Right renal cortex interstitium (tissue), 3 donors: ENCODE measurements at regions not wholly inside any gene's neighbourhood (a gene's known extent, or its start where the extent isn't known, plus 50 kb on each side); places are given as distances from the start of the nearest gene placed in this dataset.

ENCODE experiments used
- DNase-seq, 3 donors: peaks; one replicate each; pipeline ENCODE4 v3.0.0-alpha.2; 2013; ENCODE audit warnings: low read depth in 3 of 3, low spot score in 2 of 3

GRCh38 chr2:149735237-149735958 lies 147.8 kb upstream of the MMADHC start:
- no peak for DNase-seq

- DNase-seq: peak in 1 of 3 donors; percentile 46
Measured at GRCh38 chr2:149733936-149734685, 146.5 kb upstream of the MMADHC start.

DNA sequence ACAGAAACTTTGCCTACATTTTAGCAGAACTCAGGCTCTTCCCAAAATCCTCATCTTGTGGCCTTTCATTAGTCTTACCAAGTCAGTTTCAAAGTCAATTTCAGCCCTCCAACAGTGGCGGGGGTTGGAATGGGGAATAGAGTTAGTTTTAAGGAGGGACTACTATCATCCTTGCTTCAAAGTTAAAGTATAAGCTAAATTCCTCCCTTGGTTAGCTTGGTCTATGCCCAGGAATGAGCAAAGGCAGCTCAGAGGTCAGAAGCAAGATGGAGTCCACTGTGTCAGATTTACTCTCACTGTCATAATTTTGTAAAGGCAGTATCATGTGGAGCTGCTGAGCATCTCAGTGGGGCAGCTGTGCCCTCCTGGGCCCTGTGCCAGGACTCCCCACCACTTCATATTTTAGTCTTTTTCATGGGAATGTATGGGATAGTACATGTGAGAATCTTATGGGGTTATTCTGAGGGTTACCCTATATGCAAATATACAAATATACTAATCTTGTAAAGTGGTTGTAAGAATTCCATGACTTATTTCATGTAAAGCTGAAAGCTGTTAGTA lies 145.2 kb upstream of the MMADHC start:
- DNase-seq: no peak

GRCh38 chr2:149732001-149732685 lies 144.6 kb upstream of the MMADHC start:
- DNase-seq: no peak

DNA sequence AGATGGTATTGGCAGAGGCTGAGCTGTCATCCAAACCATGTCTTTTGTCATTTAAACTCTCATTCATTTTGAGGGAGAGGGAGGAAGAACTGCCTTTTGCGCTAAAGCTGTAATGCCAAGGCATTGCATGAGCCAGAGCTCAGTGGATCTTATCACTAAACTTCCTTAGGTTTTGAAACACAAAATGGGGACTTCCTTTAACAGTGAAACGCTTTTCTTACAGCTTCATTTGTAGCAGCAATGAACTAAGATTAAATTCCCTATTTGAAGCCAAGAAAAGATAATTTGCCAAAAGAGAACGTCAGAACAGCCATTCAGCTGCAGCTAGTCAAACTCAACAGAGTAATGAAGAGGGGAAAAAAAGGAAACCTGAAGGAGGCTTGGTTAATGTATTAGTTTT lies 143.5 kb upstream of the MMADHC start:
- DNase-seq: no peak

GRCh38 chr2:149729586-149729985 lies 142.0 kb upstream of the MMADHC start:
- no peak for DNase-seq

DNA sequence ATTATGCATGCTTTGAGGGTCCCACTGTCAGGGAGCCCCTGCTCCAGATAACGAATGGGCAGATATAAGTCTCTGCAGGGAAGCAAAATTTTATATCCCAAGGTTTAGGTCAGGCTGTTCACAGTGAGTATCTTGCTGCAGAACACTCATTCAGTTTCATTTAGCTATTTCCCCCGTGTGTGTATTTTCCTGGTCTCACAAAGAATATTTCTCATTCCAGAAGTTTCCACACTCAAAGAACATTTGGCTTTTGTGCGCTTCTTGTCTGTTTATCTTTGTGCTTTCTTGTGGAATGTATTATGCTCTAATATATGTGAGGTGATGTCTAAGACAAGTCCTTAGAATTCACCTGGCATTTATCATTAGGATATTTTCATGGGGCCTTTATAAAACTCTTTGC lies 140.4 kb upstream of the MMADHC start:
- no peak for DNase-seq

- no peak for DNase-seq
Measured at GRCh38 chr2:149725234-149725633, 137.7 kb upstream of the MMADHC start.

- no peak for DNase-seq
Measured at GRCh38 chr2:149724091-149724490, 136.5 kb upstream of the MMADHC start.

DNA sequence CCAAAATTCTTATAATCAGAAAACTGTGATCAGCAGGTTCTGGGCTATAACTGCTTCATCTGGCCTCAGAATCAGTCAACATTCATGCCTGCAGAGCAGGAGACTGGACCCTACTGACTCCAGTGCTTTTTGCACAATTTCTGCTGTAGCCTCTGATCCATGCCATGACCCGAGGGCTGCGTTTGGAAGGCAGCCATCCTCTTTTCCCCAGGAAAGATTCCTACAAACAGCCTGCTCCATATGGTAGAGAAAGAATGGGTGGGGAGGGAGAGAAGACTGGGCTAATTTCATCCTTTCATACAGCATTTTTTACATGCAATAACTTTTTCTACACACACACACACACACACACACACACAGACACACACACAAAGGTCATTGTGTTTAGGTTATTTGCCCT lies 133.0 kb upstream of the MMADHC start:
- DNase-seq: no peak

DNA sequence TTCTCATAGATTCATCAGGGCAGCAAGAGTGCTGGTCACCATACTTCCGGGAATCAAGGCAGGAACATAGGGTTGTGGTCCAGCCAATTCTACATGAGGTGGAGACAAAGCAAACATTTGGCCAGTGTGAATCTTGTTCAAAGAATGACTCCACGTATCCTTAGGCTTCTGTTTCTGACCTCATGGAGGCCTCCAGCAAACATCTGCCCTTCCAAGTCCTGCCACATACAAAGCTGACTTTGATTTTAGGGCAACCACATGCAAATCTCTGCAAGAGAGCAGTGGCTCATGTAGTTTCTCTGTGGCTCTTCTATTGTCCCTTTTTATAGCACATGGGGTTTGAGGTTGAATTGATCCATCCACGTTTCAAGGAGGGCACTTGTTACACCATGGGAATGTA lies 132.1 kb upstream of the MMADHC start:
- DNase-seq: no peak

DNA sequence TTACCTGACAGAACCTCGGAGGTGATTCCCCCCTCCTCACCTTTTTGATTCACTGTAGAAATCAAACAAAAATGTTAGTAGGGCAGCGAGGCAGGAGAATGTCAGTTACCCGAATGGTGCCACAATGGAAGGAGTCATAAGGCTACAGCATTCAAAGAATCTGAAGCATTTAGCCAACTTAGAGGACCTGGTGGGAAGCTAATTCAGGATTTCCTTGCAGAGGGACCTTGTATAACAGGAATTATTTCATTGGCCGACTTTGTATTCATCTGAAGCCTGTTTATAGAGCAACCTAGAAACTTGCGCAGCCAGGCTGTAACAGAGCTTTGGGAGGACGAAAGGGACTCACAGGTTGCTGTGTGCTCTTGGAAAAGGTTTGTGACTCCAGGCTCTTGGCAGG lies 129.1 kb upstream of the MMADHC start:
- DNase-seq: no peak

DNA sequence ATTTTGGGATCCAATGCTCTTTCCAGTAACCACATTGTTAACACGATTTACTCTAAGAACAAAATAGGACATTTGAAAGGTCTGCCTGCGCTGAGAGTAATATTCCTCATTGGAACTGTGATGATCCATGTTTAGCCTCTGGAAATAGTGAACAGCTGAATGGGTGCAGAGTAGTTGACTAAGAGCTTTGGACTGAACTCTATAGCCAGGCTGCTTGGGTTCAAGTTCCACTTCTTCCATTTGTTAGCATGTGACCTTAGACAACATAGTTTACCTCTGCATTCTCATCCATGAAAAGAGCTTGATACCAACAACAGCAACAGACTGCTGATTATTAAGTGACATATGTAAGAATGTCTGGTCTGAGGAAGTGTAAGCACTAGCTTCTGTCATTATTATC lies 128.3 kb upstream of the MMADHC start:
- no peak for DNase-seq

GRCh38 chr2:149715005-149715592 lies 127.5 kb upstream of the MMADHC start:
- no peak for DNase-seq

GRCh38 chr2:149709496-149710263 lies 122.1 kb upstream of the MMADHC start:
- no peak for DNase-seq

GRCh38 chr2:149703281-149703680 lies 115.7 kb upstream of the MMADHC start:
- DNase-seq: no peak

- DNase-seq: no peak
Measured at GRCh38 chr2:149702571-149702970, 115.0 kb upstream of the MMADHC start.

GRCh38 chr2:149701241-149701640 lies 113.7 kb upstream of the MMADHC start:
- DNase-seq: no peak

DNA sequence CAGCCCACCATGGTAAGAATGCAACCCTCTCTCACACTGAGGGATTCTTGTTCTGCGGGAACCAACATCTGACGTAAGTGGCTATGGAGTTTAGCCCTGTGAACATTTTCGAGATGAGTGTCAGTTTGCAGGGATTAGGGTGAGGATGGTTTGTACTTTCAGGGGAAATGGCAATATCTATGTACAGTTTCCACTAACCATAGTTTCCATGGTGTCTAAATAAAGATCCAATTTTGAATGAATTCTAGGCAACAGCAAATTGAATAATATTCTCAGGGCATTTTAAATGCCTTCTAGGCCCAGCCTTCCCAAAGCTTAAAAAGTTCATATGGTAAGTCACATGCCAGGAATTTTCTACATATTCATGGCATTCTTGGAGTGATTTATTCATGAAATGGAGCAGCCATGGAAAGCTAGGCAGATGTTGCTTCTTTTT lies 105.4 kb upstream of the MMADHC start:
- no peak for DNase-seq

DNA sequence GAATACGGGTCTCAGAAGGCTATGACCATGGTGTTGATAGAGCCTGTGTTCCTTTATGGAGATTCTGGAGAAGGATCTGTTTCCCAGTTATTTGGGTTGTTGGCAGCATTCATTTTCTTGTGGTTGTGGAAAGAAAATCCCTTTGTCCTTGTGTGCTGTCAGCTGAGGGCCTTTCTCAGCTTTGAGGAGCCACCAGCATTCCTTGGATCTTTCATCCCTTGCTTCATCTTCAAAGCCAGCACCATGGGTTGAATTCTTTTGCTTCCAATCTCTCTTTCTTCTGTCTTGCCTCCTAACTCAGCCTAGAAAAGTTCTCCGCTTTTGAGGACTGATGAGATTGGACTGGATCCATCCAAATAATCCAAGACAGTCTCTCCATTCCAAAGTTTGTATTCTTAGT lies 103.2 kb upstream of the MMADHC start:
- no peak for DNase-seq
